Panc1 (cell line): ENCODE measurements at regions not wholly inside any gene's neighbourhood (a gene's known extent, or its start where the extent isn't known, plus 50 kb on each side); places are given as distances from the start of the nearest gene placed in this dataset.

Source experiments
- SIN3A ChIP-seq: IDR thresholded peaks from 2 replicates; pipeline ENCODE4 v1.6.1; 2012; ENCODE audit warnings: low read depth, mild to moderate bottlenecking, low read length, moderate library complexity, borderline replicate concordance; ENCODE audit not compliant: insufficient read depth
- TF ChIP-seq, protein P1 (sequence below): fragments of 450-650 bp; IDR thresholded peaks from 2 replicates; pipeline ENCODE4 v1.5.1; 2017; ENCODE audit warnings: mild to moderate bottlenecking
- TF ChIP-seq, protein P2 (sequence below), 2 experiments: IDR thresholded peaks; 2 replicates each; pipeline ENCODE4 v1.6.1; 2011 to 2012; ENCODE audit warnings: low read depth in 2 of 2, control low read depth in 1 of 2, low read length in 1 of 2, mild to moderate bottlenecking in 1 of 2, moderate library complexity in 1 of 2; ENCODE audit not compliant: insufficient read depth in 1 of 2

DNA sequence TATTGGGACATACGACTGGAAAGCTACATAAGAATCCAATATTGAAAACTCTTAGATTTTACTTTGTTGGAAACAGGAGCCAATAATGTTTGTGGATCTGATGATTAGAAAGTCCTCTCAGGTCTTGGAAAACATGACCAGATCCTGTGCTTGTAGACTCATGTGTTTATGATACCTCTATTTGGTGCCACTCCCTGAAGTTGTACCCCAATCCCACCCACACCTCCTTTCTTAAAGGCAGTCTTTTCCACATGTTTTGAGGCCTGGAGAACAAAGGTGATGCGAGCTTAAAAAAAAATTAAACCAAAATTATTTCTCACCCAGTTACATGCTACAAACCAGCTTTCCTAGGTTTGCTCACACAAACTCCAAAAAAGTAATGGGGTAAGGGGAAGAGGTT, 262.7 kb downstream of the PTTG2 start:
- TF ChIP-seq, protein P1, sequence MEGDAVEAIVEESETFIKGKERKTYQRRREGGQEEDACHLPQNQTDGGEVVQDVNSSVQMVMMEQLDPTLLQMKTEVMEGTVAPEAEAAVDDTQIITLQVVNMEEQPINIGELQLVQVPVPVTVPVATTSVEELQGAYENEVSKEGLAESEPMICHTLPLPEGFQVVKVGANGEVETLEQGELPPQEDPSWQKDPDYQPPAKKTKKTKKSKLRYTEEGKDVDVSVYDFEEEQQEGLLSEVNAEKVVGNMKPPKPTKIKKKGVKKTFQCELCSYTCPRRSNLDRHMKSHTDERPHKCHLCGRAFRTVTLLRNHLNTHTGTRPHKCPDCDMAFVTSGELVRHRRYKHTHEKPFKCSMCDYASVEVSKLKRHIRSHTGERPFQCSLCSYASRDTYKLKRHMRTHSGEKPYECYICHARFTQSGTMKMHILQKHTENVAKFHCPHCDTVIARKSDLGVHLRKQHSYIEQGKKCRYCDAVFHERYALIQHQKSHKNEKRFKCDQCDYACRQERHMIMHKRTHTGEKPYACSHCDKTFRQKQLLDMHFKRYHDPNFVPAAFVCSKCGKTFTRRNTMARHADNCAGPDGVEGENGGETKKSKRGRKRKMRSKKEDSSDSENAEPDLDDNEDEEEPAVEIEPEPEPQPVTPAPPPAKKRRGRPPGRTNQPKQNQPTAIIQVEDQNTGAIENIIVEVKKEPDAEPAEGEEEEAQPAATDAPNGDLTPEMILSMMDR = no peak
- no peak for TF ChIP-seq SIN3A
- TF ChIP-seq, protein P2, sequence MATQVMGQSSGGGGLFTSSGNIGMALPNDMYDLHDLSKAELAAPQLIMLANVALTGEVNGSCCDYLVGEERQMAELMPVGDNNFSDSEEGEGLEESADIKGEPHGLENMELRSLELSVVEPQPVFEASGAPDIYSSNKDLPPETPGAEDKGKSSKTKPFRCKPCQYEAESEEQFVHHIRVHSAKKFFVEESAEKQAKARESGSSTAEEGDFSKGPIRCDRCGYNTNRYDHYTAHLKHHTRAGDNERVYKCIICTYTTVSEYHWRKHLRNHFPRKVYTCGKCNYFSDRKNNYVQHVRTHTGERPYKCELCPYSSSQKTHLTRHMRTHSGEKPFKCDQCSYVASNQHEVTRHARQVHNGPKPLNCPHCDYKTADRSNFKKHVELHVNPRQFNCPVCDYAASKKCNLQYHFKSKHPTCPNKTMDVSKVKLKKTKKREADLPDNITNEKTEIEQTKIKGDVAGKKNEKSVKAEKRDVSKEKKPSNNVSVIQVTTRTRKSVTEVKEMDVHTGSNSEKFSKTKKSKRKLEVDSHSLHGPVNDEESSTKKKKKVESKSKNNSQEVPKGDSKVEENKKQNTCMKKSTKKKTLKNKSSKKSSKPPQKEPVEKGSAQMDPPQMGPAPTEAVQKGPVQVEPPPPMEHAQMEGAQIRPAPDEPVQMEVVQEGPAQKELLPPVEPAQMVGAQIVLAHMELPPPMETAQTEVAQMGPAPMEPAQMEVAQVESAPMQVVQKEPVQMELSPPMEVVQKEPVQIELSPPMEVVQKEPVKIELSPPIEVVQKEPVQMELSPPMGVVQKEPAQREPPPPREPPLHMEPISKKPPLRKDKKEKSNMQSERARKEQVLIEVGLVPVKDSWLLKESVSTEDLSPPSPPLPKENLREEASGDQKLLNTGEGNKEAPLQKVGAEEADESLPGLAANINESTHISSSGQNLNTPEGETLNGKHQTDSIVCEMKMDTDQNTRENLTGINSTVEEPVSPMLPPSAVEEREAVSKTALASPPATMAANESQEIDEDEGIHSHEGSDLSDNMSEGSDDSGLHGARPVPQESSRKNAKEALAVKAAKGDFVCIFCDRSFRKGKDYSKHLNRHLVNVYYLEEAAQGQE (IDR thresholded peaks at IDR 0.05; ENCODE audit: insufficient read depth in 1 of 2, low read depth in 2 of 2, low read length in 1 of 2) = no peak
